K562 (cell line): ENCODE measurements at regions not wholly inside any gene's neighbourhood (a gene's known extent, or its start where the extent isn't known, plus 50 kb on each side); places are given as distances from the start of the nearest gene placed in this dataset.

ENCODE experiments used
- ATAC-seq: fragments of 200-7000 bp; cut with Tn5 transposase; 3 replicates; pipeline ENCODE4 v1.9.1; 2020; ENCODE audit warnings: moderate library complexity
- BruUV-seq: library from RNA; stranded (reverse); fragments of 400-500 nt; replicated peaks from 2 replicates; lab custom pipeline; 2021; lab: Mats Ljungman, UMichigan
- CTCF ChIA-PET: fragments of 300-600 bp; formaldehyde crosslinking; extraction: SDS; loops from one replicate; lab custom pipeline; 2021; ENCODE audit warnings: low intra/inter-chr PET ratio; lab: Yijun Ruan, JAX
- POLR2A ChIA-PET: fragments of 300-600, 350-650 bp; sonication (Branson Sonifier 250); formaldehyde crosslinking; extraction: SDS; loops from one replicate; lab custom pipeline; 2021; ENCODE audit warnings: antibody characterized with exemption, inconsistent platforms; lab: Yijun Ruan, JAX
- DNase-seq, 4 experiments: peaks; one replicate each; pipeline versions ENCODE4 v3.0.0 to v3.0.0-alpha.2; 2011 to 2018; ENCODE audit warnings: low spot score in 3 of 4, mixed read lengths in 3 of 4; ENCODE audit errors: extremely low read depth in 1 of 4
- FAIRE-seq: peaks from 2 replicates; lab custom pipeline; 2011; peaks lifted over from hg19 to GRCh38; lab: Jason Lieb, UNC
- H2AFZ ChIP-seq: 2 replicates; pipeline ENCODE4 v1.6.0; 2011; ENCODE audit warnings: low read depth, low read length, control low read depth, inconsistent platforms
- H3K27ac ChIP-seq: fragments of 200-600 bp; 3 replicates; pipeline ENCODE4 v1.8.0; 2011; ENCODE audit warnings: low read depth, mild to moderate bottlenecking, control low read depth, inconsistent platforms, low read length, moderate library complexity, mixed read lengths; ENCODE audit errors: extremely low read depth
- H3K27me3 ChIP-seq, 2 experiments: fragments of 300-600 bp in 1 of 2; 2 replicates in 1 of 2; 3 replicates in 1 of 2; pipeline versions ENCODE4 v1.6.0 to v1.8.0; 2011; ENCODE audit warnings: inconsistent platforms in 2 of 2, low read length in 2 of 2, mild to moderate bottlenecking in 1 of 2, mixed read lengths in 1 of 2, moderate library complexity in 1 of 2; ENCODE audit not compliant: control insufficient read depth in 2 of 2, insufficient read depth in 2 of 2
- H3K36me3 ChIP-seq: fragments of 300-600 bp; 3 replicates; pipeline ENCODE4 v1.8.0; 2011; ENCODE audit warnings: mild to moderate bottlenecking, low read length, inconsistent platforms; ENCODE audit not compliant: control insufficient read depth, insufficient read depth
- H3K4me1 ChIP-seq, 2 experiments: fragments of 200-600 bp in 1 of 2; replicated peaks in 1 of 2; 2 replicates in 1 of 2; 3 replicates in 1 of 2; pipeline versions ENCODE4 v1.5.1 to v1.8.0; 2011; ENCODE audit warnings: inconsistent platforms in 2 of 2, low read length in 2 of 2, mild to moderate bottlenecking in 1 of 2, mixed read lengths in 1 of 2, moderate library complexity in 1 of 2; ENCODE audit not compliant: control insufficient read depth in 2 of 2, insufficient read depth in 2 of 2
- H3K4me2 ChIP-seq: 2 replicates; pipeline ENCODE4 v1.6.1; 2011; ENCODE audit warnings: low read length, control low read depth, inconsistent platforms, mixed read lengths; ENCODE audit not compliant: insufficient read depth
- H3K4me3 ChIP-seq: fragments of 200-600 bp; sonication (generic), shearing (Covaris generic); 2 replicates; pipeline ENCODE4 v1.5.1; 2016; ENCODE audit warnings: control low read depth, inconsistent platforms
- H3K79me2 ChIP-seq: fragments of 200-600 bp; 3 replicates; pipeline ENCODE4 v1.8.0; 2011; ENCODE audit warnings: low read length, inconsistent platforms; ENCODE audit not compliant: control insufficient read depth, insufficient read depth
- H3K9ac ChIP-seq, 2 experiments: 2 replicates each; pipeline versions ENCODE4 v1.6.0 to v1.6.1; 2011; ENCODE audit warnings: low read depth in 2 of 2, low read length in 2 of 2, control low read depth in 1 of 2, inconsistent platforms in 1 of 2, mild to moderate bottlenecking in 1 of 2, mixed read lengths in 1 of 2; ENCODE audit not compliant: insufficient read depth in 1 of 2
- H3K9me1 ChIP-seq: one replicate; pipeline ENCODE4 v1.6.0; 2011; ENCODE audit warnings: inconsistent platforms, mild to moderate bottlenecking, low read length, moderate library complexity; ENCODE audit not compliant: control insufficient read depth, insufficient read depth
- H3K9me3 ChIP-seq: replicated peaks from 2 replicates; pipeline ENCODE4 v1.5.1; 2011; ENCODE audit warnings: low read depth, low read length, inconsistent platforms; ENCODE audit not compliant: control insufficient read depth, insufficient read depth
- H4K20me1 ChIP-seq: replicated peaks from 2 replicates; pipeline ENCODE4 v1.6.1; 2011; ENCODE audit warnings: low read length, inconsistent platforms, mixed read lengths; ENCODE audit not compliant: control insufficient read depth, insufficient read depth
- ARID2 ChIP-seq: fragments of 450-650 bp; IDR thresholded peaks from 2 replicates; pipeline ENCODE4 v1.6.1; 2017; ENCODE audit warnings: antibody characterized with exemption, mild to moderate bottlenecking
- BDP1 ChIP-seq: IDR thresholded peaks from 3 replicates; pipeline ENCODE4 v1.6.1; 2011; ENCODE audit not compliant: insufficient read length, insufficient read depth
- CBX8 ChIP-seq: fragments of 200-600 bp; sonication (generic); IDR thresholded peaks from 2 replicates; pipeline ENCODE4 v1.6.1; 2012; ENCODE audit warnings: borderline replicate concordance, mixed run types, low read depth, mild to moderate bottlenecking, moderate library complexity, mixed read lengths, low read length, control low read depth, inconsistent platforms; ENCODE audit not compliant: poor library complexity, severe bottlenecking; ENCODE audit errors: extremely low read depth
- CHD4 ChIP-seq: fragments of 200-600 bp; sonication (generic); IDR thresholded peaks from 3 replicates; pipeline ENCODE4 v1.6.1; 2012; ENCODE audit warnings: low read depth, mild to moderate bottlenecking, mixed read lengths, low read length, inconsistent platforms; ENCODE audit not compliant: insufficient read depth, insufficient replicate concordance, poor library complexity, severe bottlenecking
- PREB ChIP-seq: sonication (generic); formaldehyde crosslinking; IDR thresholded peaks from 2 replicates; pipeline ENCODE4 v1.8.1; 2023; ENCODE audit warnings: mild to moderate bottlenecking, missing genetic modification reagents
- SLC30A9 ChIP-seq: fragments of 250-450 bp; sonication (Bioruptor Pico); IDR thresholded peaks from 2 replicates; pipeline ENCODE4 v1.8.0; 2022; ENCODE audit warnings: mild to moderate bottlenecking, moderate library complexity
- XRCC4 ChIP-seq: IDR thresholded peaks from one replicate; pipeline ENCODE4 v1.6.1; 2011; ENCODE audit not compliant: insufficient read depth, insufficient read length; ENCODE audit errors: extremely low read depth
- WGBS: fragments of 100-300 bp; shearing (Covaris generic); methylation state at CpG from one replicate; pipeline ENCODE4 v1.1.6; 2016; ENCODE audit warnings: low coverage, mixed read lengths; ENCODE audit not compliant: insufficient coverage; ENCODE audit errors: missing lambda C conversion rate; 5-methylcytosine and 5-hydroxymethylcytosine counted together
- in situ Hi-C: fragments of 300-500 bp; cut with MboI; formaldehyde crosslinking; loops from 4 replicates; pipeline ENCODE4 v1.15.0; 2018; ENCODE audit warnings: inconsistent platforms, mixed read lengths
- intact Hi-C: fragments of 100-400 bp; cut with micrococcal nuclease; formaldehyde crosslinking; loops from 2 replicates; pipeline ENCODE4 v1.14.2; 2022

GRCh38 chr12:94707892-94708291 is 57.5 kb upstream of the TMCC3 start:
- Histone ChIP-seq H4K20me1 (no peaks in the 10 kb centered on the region), H3K9me3 (no peaks in the 10 kb centered on the region), H3K27ac (no peak overlapping the region), H3K36me3 (no peaks in the 10 kb centered on the region), H3K9me1 (no peaks in the 10 kb centered on the region), H3K4me2 (no peak overlapping the region)
- CTCF ChIA-PET: no interaction called here
- BruUV-seq: no TSS peak
- intact Hi-C loops: no loop called here
- WGBS: under 1% methylated on average over 9 of the region's 9 CpGs
- TF ChIP-seq XRCC4 (no peak), BDP1 (no peak), SLC30A9 (CRISPR knock-in tag) (no peak), CHD4 (no peak), ARID2 (no peak), PREB (CRISPR knock-in tag) (no peak), CBX8 (no peak)
- TF ChIP-seq, all 486 proteins: peak for 0
- Histone ChIP-seq H2AFZ (no peak overlapping the region), H3K79me2 (no peaks in the 10 kb centered on the region), H3K27me3 (peaks cover 2 to 6% of the 10 kb centered on the region in 2 experiments; a peak in 2 of 5 replicates), H3K4me3 (no peak overlapping the region), H3K4me1 (no peaks in the 10 kb centered on the region), H3K9ac (no peak overlapping the region)
- POLR2A ChIA-PET: interaction anchor here (1.5 kb wide), 1 partner anchor 49 kb away, joined by 3 read pairs; no protein-coding TSS in a partner anchor
- FAIRE-seq (no peak), DNase-seq (no peak), ATAC-seq (no peak)
- in situ Hi-C loops: no loop called here
